B cell (primary cell): ENCODE measurements at regions not wholly inside any gene's neighbourhood (a gene's known extent, or its start where the extent isn't known, plus 50 kb on each side); places are given as distances from the start of the nearest gene placed in this dataset.

ENCODE experiments used
- ATAC-seq: fragments of 200-7000 bp; cut with Tn5 transposase; one replicate; pipeline ENCODE4 v1.10.0; 2021; ENCODE audit warnings: low read depth, mild to moderate bottlenecking, moderate number of reproducible peaks, moderate library complexity
- CTCF ChIA-PET: fragments of 350-600 bp; sonication (Branson Sonifier 250); formaldehyde crosslinking; loops from one replicate; lab custom pipeline; 2021; ENCODE audit warnings: antibody characterized with exemption, inconsistent platforms; lab: Charles Lee
- POLR2A ChIA-PET: fragments of 350-600 bp; sonication (Branson Sonifier 250); formaldehyde crosslinking; loops from one replicate; lab custom pipeline; 2021; ENCODE audit warnings: antibody characterized with exemption; lab: Charles Lee
- DNase-seq: peaks from one replicate; pipeline ENCODE4 v3.0.0; 2013
- H2AFZ ChIP-seq: 2 replicates; pipeline ENCODE4 v1.6.1; 2012; ENCODE audit warnings: mild to moderate bottlenecking, low read depth, low read length; ENCODE audit not compliant: insufficient read depth, poor library complexity, severe bottlenecking
- H3K27ac ChIP-seq, 2 donors: 1 replicate in 1 of 2; 2 replicates in 1 of 2; pipeline ENCODE4 v1.5.1; 2012 to 2013; ENCODE audit warnings: low read length in 2 of 2, mild to moderate bottlenecking in 2 of 2, moderate library complexity in 1 of 2
- H3K27me3 ChIP-seq, 4 experiments: fragments of 200-600 bp in 1 of 4; sonication (generic) in 1 of 4; replicated peaks in 1 of 4; 1 replicate in 2 of 4; 2 replicates in 2 of 4; pipeline versions ENCODE4 v1.6.1 to v1.7.0; 2013 to 2016; ENCODE audit warnings: low read length in 3 of 4, mild to moderate bottlenecking in 2 of 4, mixed read lengths in 1 of 4, moderate library complexity in 1 of 4; ENCODE audit not compliant: insufficient read depth in 4 of 4, control insufficient read depth in 3 of 4; ENCODE audit errors: control extremely low read depth in 1 of 4
- H3K36me3 ChIP-seq, 2 experiments: replicated peaks in 1 of 2; 1 replicate in 1 of 2; 2 replicates in 1 of 2; pipeline versions ENCODE4 v1.6.1 to v1.7.1; 2013; ENCODE audit warnings: low read length in 1 of 2; ENCODE audit not compliant: insufficient read depth in 2 of 2, control insufficient read depth in 1 of 2; ENCODE audit errors: control extremely low read depth in 1 of 2, extremely low read depth in 1 of 2
- H3K4me1 ChIP-seq, 2 donors: fragments of 200-600 bp in 1 of 2; sonication (generic) in 1 of 2; 1 replicate in 1 of 2; 2 replicates in 1 of 2; pipeline versions ENCODE4 v1.5.1 to v1.6.1; 2013 to 2017; ENCODE audit warnings: low read length in 2 of 2; ENCODE audit not compliant: control insufficient read depth in 2 of 2, insufficient read depth in 2 of 2
- H3K4me2 ChIP-seq: replicated peaks from 2 replicates; pipeline ENCODE3; 2012; ENCODE audit warnings: mild to moderate bottlenecking, low read depth, low read length; ENCODE audit not compliant: poor library complexity, severe bottlenecking
- H3K4me3 ChIP-seq, 5 experiments: fragments of 200-600 bp in 1 of 5; sonication (generic) in 1 of 5; 1 replicate in 3 of 5; 2 replicates in 2 of 5; pipeline versions ENCODE4 v1.5.1 to v1.7.0; 2011 to 2016; ENCODE audit warnings: low read length in 4 of 5, mild to moderate bottlenecking in 4 of 5, low read depth in 2 of 5, control low read depth in 1 of 5, moderate library complexity in 1 of 5; ENCODE audit not compliant: insufficient read depth in 1 of 5; ENCODE audit errors: control extremely low read depth in 1 of 5, extremely low read depth in 1 of 5
- H3K79me2 ChIP-seq: fragments of 200-600 bp; sonication (generic); one replicate; pipeline ENCODE4 v1.6.0; 2016; ENCODE audit warnings: low read length; ENCODE audit not compliant: control insufficient read depth, insufficient read depth
- H3K9ac ChIP-seq: fragments of 200-600 bp; sonication (generic); 2 replicates; pipeline ENCODE4 v1.6.1; 2017; ENCODE audit warnings: mild to moderate bottlenecking, low read length, moderate library complexity
- H3K9me3 ChIP-seq, 3 donors: one replicate each; pipeline versions ENCODE4 v1.6.1 to v1.7.1; 2013; ENCODE audit warnings: low read length in 2 of 3; ENCODE audit not compliant: control insufficient read depth in 2 of 3, insufficient read depth in 1 of 3; ENCODE audit errors: control extremely low read depth in 1 of 3
- H4K20me1 ChIP-seq: 2 replicates; pipeline ENCODE4 v1.6.0; 2012; ENCODE audit warnings: mild to moderate bottlenecking, low read length; ENCODE audit not compliant: insufficient read depth, control insufficient read depth, poor library complexity, severe bottlenecking
- H3K27ac Mint-ChIP-seq: one replicate; pipeline ENCODE4 v1.8.0; 2021; ENCODE audit warnings: mixed read lengths
- H3K27me3 Mint-ChIP-seq: one replicate; pipeline ENCODE4 v1.8.0; 2021; ENCODE audit warnings: mixed read lengths
- H3K4me1 Mint-ChIP-seq: one replicate; pipeline ENCODE4 v1.8.0; 2021; ENCODE audit warnings: mixed read lengths
- H3K4me3 Mint-ChIP-seq: one replicate; pipeline ENCODE4 v1.8.0; 2021; ENCODE audit warnings: mixed read lengths
- H3K9me3 Mint-ChIP-seq: one replicate; pipeline ENCODE4 v1.8.0; 2022; ENCODE audit warnings: mixed read lengths; ENCODE audit not compliant: insufficient read depth
- EZH2 ChIP-seq: IDR thresholded peaks from 2 replicates; pipeline ENCODE4 v1.6.1; 2012; ENCODE audit warnings: borderline replicate concordance, low read depth, mild to moderate bottlenecking, moderate library complexity, low read length; ENCODE audit not compliant: insufficient read depth, poor library complexity, severe bottlenecking
- WGBS: methylation state at CpG from one replicate; pipeline ENCODE4 v1.1.5; 2013; ENCODE audit warnings: missing lambda C conversion rate; ENCODE audit not compliant: insufficient coverage; 5-methylcytosine and 5-hydroxymethylcytosine counted together
- intact Hi-C: fragments of 100-400 bp; cut with micrococcal nuclease; formaldehyde crosslinking; loops from one replicate; pipeline ENCODE4 v1.10.0; 2022
- TF ChIP-seq, protein P1 (sequence below): fragments of 200-600 bp; IDR thresholded peaks from one replicate; pipeline ENCODE4 v1.8.0; 2022; ENCODE audit warnings: antibody characterized with exemption, mild to moderate bottlenecking

DNA sequence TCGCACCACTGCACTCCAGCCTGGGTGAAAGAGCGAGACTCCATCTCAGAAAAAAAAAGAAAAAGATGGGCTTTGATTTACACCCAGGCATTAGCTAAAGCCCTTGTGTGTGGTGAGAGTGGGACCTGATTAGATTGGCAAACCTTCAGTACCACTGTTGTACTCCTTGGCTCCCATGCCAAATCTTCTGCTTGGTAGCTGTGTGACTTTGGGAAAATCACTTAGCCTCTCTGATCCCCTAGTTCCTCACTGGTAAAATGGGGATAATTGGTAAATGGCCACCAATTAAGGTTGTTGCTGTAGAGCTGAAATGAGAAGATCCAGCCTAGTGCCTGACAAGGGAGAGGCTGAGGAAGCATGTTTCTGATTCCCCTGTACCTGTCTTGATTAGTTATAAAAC lies 63.7 kb downstream of the SLC25A47 start:
- POLR2A ChIA-PET, result no interaction called here
- H3K9me3 ChIP-seq, result no peaks in the 10 kb centered on the region

DNA sequence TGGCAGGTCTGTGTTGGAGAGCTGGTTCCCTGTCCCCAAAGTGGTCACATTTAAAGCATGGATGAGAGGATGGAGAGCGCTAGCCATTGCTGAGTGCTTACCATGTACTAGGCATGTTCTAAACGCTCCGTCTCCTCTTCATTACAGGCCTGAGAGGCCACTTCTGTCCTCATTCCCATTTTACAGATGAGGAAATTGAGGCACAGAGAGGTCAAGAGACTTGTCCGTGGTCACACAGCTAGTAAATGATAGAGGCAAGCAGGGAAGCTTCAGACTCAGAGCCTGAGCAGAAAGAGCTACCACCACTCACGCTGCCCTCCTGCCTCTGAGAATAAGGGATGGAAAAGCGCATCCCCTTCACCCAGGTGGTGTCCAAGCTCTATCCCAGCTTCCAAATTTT lies 64.3 kb downstream of the SLC25A47 start:
- peaks cover 0 to 2% of the 10 kb centered on the region in 2 donors for H3K4me1 ChIP-seq
- no peaks in the 10 kb centered on the region for H3K27me3 ChIP-seq
- Mint-ChIP-seq H3K9me3 (no peaks in the 10 kb centered on the region), H3K4me1 (no peaks in the 10 kb centered on the region), H3K27me3 (no peaks in the 10 kb centered on the region), H3K27ac (no peak overlapping the region), H3K4me3 (no peak overlapping the region)
- no CpG with 5 or more reads among the region's 6 CpGs for WGBS
- CTCF ChIA-PET, result interaction anchor here (1.5 kb wide), 1 partner anchor 9 kb away, joined by 4 read pairs; no protein-coding TSS in a partner anchor
- H3K27ac ChIP-seq, result no peak overlapping the region
- no peak overlapping the region for H2AFZ ChIP-seq
- POLR2A ChIA-PET, result no interaction called here
- TF ChIP-seq, protein P1, sequence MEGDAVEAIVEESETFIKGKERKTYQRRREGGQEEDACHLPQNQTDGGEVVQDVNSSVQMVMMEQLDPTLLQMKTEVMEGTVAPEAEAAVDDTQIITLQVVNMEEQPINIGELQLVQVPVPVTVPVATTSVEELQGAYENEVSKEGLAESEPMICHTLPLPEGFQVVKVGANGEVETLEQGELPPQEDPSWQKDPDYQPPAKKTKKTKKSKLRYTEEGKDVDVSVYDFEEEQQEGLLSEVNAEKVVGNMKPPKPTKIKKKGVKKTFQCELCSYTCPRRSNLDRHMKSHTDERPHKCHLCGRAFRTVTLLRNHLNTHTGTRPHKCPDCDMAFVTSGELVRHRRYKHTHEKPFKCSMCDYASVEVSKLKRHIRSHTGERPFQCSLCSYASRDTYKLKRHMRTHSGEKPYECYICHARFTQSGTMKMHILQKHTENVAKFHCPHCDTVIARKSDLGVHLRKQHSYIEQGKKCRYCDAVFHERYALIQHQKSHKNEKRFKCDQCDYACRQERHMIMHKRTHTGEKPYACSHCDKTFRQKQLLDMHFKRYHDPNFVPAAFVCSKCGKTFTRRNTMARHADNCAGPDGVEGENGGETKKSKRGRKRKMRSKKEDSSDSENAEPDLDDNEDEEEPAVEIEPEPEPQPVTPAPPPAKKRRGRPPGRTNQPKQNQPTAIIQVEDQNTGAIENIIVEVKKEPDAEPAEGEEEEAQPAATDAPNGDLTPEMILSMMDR, result no peak
- TF ChIP-seq EZH2, result no peak
- ATAC-seq, result no peak
- no peaks in the 10 kb centered on the region for H3K9me3 ChIP-seq
- peaks cover 0 to 2% of the 10 kb centered on the region in 2 experiments for H3K36me3 ChIP-seq
- no peak overlapping the region for H3K4me3 ChIP-seq
- DNase-seq, result no peak
- no peak overlapping the region for H3K4me2 ChIP-seq
- H3K9ac ChIP-seq, result no peak overlapping the region
- intact Hi-C loops, result no loop called here
- peaks cover 22% of the 10 kb centered on the region for H3K79me2 ChIP-seq
- peaks cover 4% of the 10 kb centered on the region for H4K20me1 ChIP-seq

More for the DNA sequence above, 63.7 kb downstream of the SLC25A47 start:
- Mint-ChIP-seq H3K27ac (no peak overlapping the region), H3K4me1 (no peaks in the 10 kb centered on the region), H3K27me3 (no peaks in the 10 kb centered on the region), H3K9me3 (no peaks in the 10 kb centered on the region), H3K4me3 (no peak overlapping the region)
- Histone ChIP-seq H3K27me3 (no peaks in the 10 kb centered on the region), H3K9ac (no peak overlapping the region), H2AFZ (no peak overlapping the region), H4K20me1 (peaks cover 4% of the 10 kb centered on the region), H3K27ac (no peak overlapping the region), H3K4me3 (no peak overlapping the region), H3K4me1 (peaks cover 0 to 2% of the 10 kb centered on the region in 2 donors), H3K36me3 (peaks cover 2 to 5% of the 10 kb centered on the region in 2 experiments), H3K79me2 (peaks cover 26% of the 10 kb centered on the region), H3K4me2 (no peak overlapping the region)
- TF ChIP-seq EZH2, result no peak
- TF ChIP-seq, protein P1, result no peak
- WGBS, result 95% methylated on average over 2 of the region's 2 CpGs
- ATAC-seq, result no peak
- no peak for DNase-seq
- CTCF ChIA-PET, result interaction anchor here (1.5 kb wide), 1 partner anchor 8 kb away, joined by 4 read pairs; no protein-coding TSS in a partner anchor
- intact Hi-C loops, result no loop called here
